KMS-11 (cell line): ENCODE measurements at regions not wholly inside any gene's neighbourhood (a gene's known extent, or its start where the extent isn't known, plus 50 kb on each side); places are given as distances from the start of the nearest gene placed in this dataset.
A peak's percentile ranks its signal among the peaks of the same experiment; 100 is the strongest.

ENCODE experiments used
- H2AFZ ChIP-seq: fragments of 200-600 bp; sonication (generic); 2 replicates; pipeline ENCODE4 v1.6.1; 2016; ENCODE audit warnings: antibody characterized with exemption, mixed run types, low read depth
- H3K27ac ChIP-seq: fragments of 200-600 bp; sonication (generic); 2 replicates; pipeline ENCODE4 v1.6.1; 2016; ENCODE audit warnings: mild to moderate bottlenecking, mixed run types
- H3K27me3 ChIP-seq: fragments of 200-600 bp; sonication (generic); 2 replicates; pipeline ENCODE4 v1.6.1; 2017; ENCODE audit warnings: mild to moderate bottlenecking, low read depth, mixed run types, moderate library complexity; ENCODE audit not compliant: insufficient read depth
- H3K36me3 ChIP-seq: fragments of 200-600 bp; sonication (generic); 2 replicates; pipeline ENCODE4 v1.6.1; 2017; ENCODE audit warnings: mild to moderate bottlenecking, mixed run types; ENCODE audit not compliant: insufficient read depth
- H3K4me1 ChIP-seq: fragments of 200-600 bp; sonication (generic); 2 replicates; pipeline ENCODE4 v1.6.1; 2016; ENCODE audit warnings: mild to moderate bottlenecking, low read depth, mixed run types; ENCODE audit not compliant: poor library complexity, severe bottlenecking
- H3K4me2 ChIP-seq: fragments of 200-600 bp; sonication (generic); 2 replicates; pipeline ENCODE4 v1.7.0; 2016; ENCODE audit warnings: mild to moderate bottlenecking, mixed run types
- H3K4me3 ChIP-seq: fragments of 200-600 bp; sonication (generic); IDR thresholded peaks from 2 replicates; pipeline ENCODE4 v1.6.1; 2017; ENCODE audit warnings: low read depth, low read length, mixed read lengths; ENCODE audit not compliant: insufficient read depth
- H3K79me2 ChIP-seq: fragments of 200-600 bp; sonication (generic); 2 replicates; pipeline ENCODE4 v1.6.1; 2016; ENCODE audit warnings: low read depth, mixed run types; ENCODE audit not compliant: insufficient read depth
- H3K9ac ChIP-seq: fragments of 200-600 bp; sonication (generic); 2 replicates; pipeline ENCODE4 v1.6.1; 2016; ENCODE audit warnings: mild to moderate bottlenecking, mixed run types
- H4K20me1 ChIP-seq: fragments of 200-600 bp; sonication (generic); 2 replicates; pipeline ENCODE4 v1.6.1; 2016; ENCODE audit warnings: mild to moderate bottlenecking, mixed run types; ENCODE audit not compliant: insufficient read depth
- CTCF ChIP-seq: fragments of 200-600 bp; sonication (generic); conservative IDR thresholded peaks from 2 replicates; pipeline ENCODE4 v1.6.1; 2017; ENCODE audit warnings: low read depth, mild to moderate bottlenecking, antibody characterized with exemption, low read length, moderate library complexity, mixed read lengths

GRCh38 chr4:138941037-138941436, 74.5 kb upstream of the NOCT start:
- TF ChIP-seq CTCF, result no peak
- Histone ChIP-seq H3K9ac (no peak overlapping the region), H3K4me3 (no peak overlapping the region), H3K79me2 (no peaks in the 10 kb centered on the region), H3K36me3 (no peaks in the 10 kb centered on the region), H2AFZ (no peak overlapping the region), H3K27me3 (no peaks in the 10 kb centered on the region), H3K4me2 (no peak overlapping the region), H4K20me1 (no peaks in the 10 kb centered on the region), H3K27ac (no peak overlapping the region), H3K4me1 (no peaks in the 10 kb centered on the region)

GRCh38 chr4:138939960-138940359, 75.6 kb upstream of the NOCT start:
- Histone ChIP-seq H3K4me2 (no peak overlapping the region), H3K79me2 (no peaks in the 10 kb centered on the region), H3K27me3 (no peaks in the 10 kb centered on the region), H3K36me3 (no peaks in the 10 kb centered on the region), H4K20me1 (no peaks in the 10 kb centered on the region), H3K27ac (no peak overlapping the region), H3K9ac (no peak overlapping the region), H3K4me1 (no peaks in the 10 kb centered on the region), H2AFZ (no peak overlapping the region), H3K4me3 (no peak overlapping the region)
- TF ChIP-seq CTCF, result no peak

GRCh38 chr4:138938366-138938690, 77.3 kb upstream of the NOCT start:
- peak overlapping the region; percentile 8; the same call in 1 of the 2 replicates for H2AFZ ChIP-seq
- H3K9ac ChIP-seq, result no peak overlapping the region
- H3K4me2 ChIP-seq, result no peak overlapping the region; the same call in 1 of the 2 replicates
- no peaks in the 10 kb centered on the region for H4K20me1 ChIP-seq
- no peaks in the 10 kb centered on the region for H3K79me2 ChIP-seq
- no peak overlapping the region for H3K4me3 ChIP-seq
- no peaks in the 10 kb centered on the region for H3K27me3 ChIP-seq
- peak; percentile 75 for TF ChIP-seq CTCF
- no peak overlapping the region for H3K27ac ChIP-seq
- H3K36me3 ChIP-seq, result no peaks in the 10 kb centered on the region
- no peaks in the 10 kb centered on the region for H3K4me1 ChIP-seq

DNA sequence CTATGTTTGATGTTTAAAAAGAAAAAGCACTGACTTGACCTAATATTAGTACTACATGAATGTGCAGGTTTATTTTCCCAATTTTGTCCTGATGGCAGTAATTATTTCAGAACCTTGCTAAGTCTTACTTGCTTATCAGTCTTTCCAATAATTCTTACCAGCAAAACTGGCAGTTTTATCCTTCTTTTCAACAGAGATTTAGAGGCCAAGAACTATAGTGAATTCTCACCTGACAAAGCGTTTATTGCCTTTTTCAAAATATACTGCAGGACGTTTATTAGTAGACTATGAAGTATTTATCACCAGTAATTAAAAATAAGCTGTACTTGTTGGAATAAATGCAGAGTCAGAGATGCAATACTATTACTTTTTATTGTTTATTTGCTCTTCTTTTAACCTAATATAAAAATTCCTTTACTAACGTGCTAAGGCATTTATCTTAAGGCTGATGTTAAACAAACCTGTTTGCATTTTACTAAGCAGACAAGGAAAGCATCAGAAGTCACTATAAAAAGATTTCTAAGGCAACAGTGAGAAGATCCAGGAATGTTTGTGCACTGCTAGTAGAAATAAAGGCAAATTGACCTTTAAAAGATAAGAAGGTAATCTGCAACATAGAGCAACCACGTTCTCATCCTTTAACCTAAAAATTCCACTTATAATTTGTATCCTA, 80.3 kb upstream of the NOCT start:
- Histone ChIP-seq H3K4me1 (no peaks in the 10 kb centered on the region), H3K27me3 (no peaks in the 10 kb centered on the region), H3K4me2 (no peak overlapping the region), H2AFZ (no peak overlapping the region), H4K20me1 (no peaks in the 10 kb centered on the region), H3K36me3 (no peaks in the 10 kb centered on the region), H3K79me2 (no peaks in the 10 kb centered on the region), H3K4me3 (no peak overlapping the region), H3K27ac (no peak overlapping the region), H3K9ac (no peak overlapping the region)
- TF ChIP-seq CTCF, result no peak
